ENCODE measurements at regions not wholly inside any gene's neighbourhood (a gene's known extent, or its start where the extent isn't known, plus 50 kb on each side); places are given as distances from the start of the nearest gene placed in this dataset.

GRCh38 chr14:71463807-71464206 is 468.4 kb upstream of the RGS6 start:
- TF ChIP-seq CTCF (IDR thresholded peaks at IDR 0.05; ENCODE audit: control insufficient read depth, insufficient read depth, low read depth, low read length, missing control alignments): no peak
- no peak for DNase-seq (ENCODE audit: low read depth)

GRCh38 chr14:71464840-71465239 is 467.4 kb upstream of the RGS6 start:
- TF ChIP-seq CTCF (IDR thresholded peaks at IDR 0.05; ENCODE audit: control insufficient read depth, insufficient read depth, low read depth, low read length, missing control alignments): no peak
- DNase-seq (ENCODE audit: low read depth): no peak

More at GRCh38 chr14:71463807-71464206, 468.4 kb upstream of the RGS6 start:
- no peak overlapping the region for H3K4me3 ChIP-seq (ENCODE audit: control insufficient read depth, low read depth, low read length)

GRCh38 chr14:71465316-71465715 is 466.9 kb upstream of the RGS6 start:
- DNase-seq (ENCODE audit: low read depth): no peak
- no peak for TF ChIP-seq CTCF (IDR thresholded peaks at IDR 0.05; ENCODE audit: control insufficient read depth, insufficient read depth, low read depth, low read length, missing control alignments)
- H3K4me3 ChIP-seq (ENCODE audit: control insufficient read depth, low read depth, low read length): no peak overlapping the region

More at GRCh38 chr14:71464840-71465239, 467.4 kb upstream of the RGS6 start:
- no peak overlapping the region for H3K4me3 ChIP-seq (ENCODE audit: control insufficient read depth, low read depth, low read length)

- no peak for DNase-seq (ENCODE audit: low read depth)
- no peak for TF ChIP-seq CTCF (IDR thresholded peaks at IDR 0.05; ENCODE audit: control insufficient read depth, insufficient read depth, low read depth, low read length, missing control alignments)
- H3K4me3 ChIP-seq (ENCODE audit: control insufficient read depth, low read depth, low read length): no peak overlapping the region
These were observed 466.0 kb upstream of the RGS6 start for GRCh38 chr14:71466251-71466650.

- DNase-seq (ENCODE audit: low read depth): no peak
- no peak for TF ChIP-seq CTCF (IDR thresholded peaks at IDR 0.05; ENCODE audit: control insufficient read depth, insufficient read depth, low read depth, low read length, missing control alignments)
- H3K4me3 ChIP-seq (ENCODE audit: control insufficient read depth, low read depth, low read length): no peak overlapping the region
These were observed 465.3 kb upstream of the RGS6 start for GRCh38 chr14:71466946-71467345.

GRCh38 chr14:71467361-71467811 is 464.8 kb upstream of the RGS6 start:
- peak; percentile 48 for DNase-seq (ENCODE audit: low read depth)
- TF ChIP-seq CTCF (IDR thresholded peaks at IDR 0.05; ENCODE audit: control insufficient read depth, insufficient read depth, low read depth, low read length, missing control alignments): no peak
- H3K4me3 ChIP-seq (ENCODE audit: control insufficient read depth, low read depth, low read length): no peak overlapping the region

- no peak for TF ChIP-seq CTCF (IDR thresholded peaks at IDR 0.05; ENCODE audit: control insufficient read depth, insufficient read depth, low read depth, low read length, missing control alignments)
- DNase-seq (ENCODE audit: low read depth): no peak
- no peak overlapping the region for H3K4me3 ChIP-seq (ENCODE audit: control insufficient read depth, low read depth, low read length)
These were observed 463.5 kb upstream of the RGS6 start for GRCh38 chr14:71468701-71469100.

Measured in AG09309 (cell line).